ENCODE measurements at regions not wholly inside any gene's neighbourhood (a gene's known extent, or its start where the extent isn't known, plus 50 kb on each side); places are given as distances from the start of the nearest gene placed in this dataset.
"Not testable (repeated sequence)": the region's sequence is repeated elsewhere in the genome, so short reads cannot be mapped to it uniquely, and the experiment has no call there.

GRCh38 chr7:108627476-108628051 lies 57.9 kb downstream of the DNAJB9 start:
- no peak for DNase-seq

GRCh38 chr7:108628678-108629077 lies 59.0 kb downstream of the DNAJB9 start:
- no peak for DNase-seq

GRCh38 chr7:108629651-108630400 lies 60.2 kb downstream of the DNAJB9 start:
- DNase-seq: no peak

GRCh38 chr7:108634036-108634435 lies 64.4 kb downstream of the DNAJB9 start:
- DNase-seq: no peak

- DNase-seq: no peak
Measured at GRCh38 chr7:108634535-108634934, 64.9 kb downstream of the DNAJB9 start.

- no peak for DNase-seq
Measured at GRCh38 chr7:108637049-108637621, 67.5 kb downstream of the DNAJB9 start.

GRCh38 chr7:108642126-108642525 lies 72.5 kb downstream of the DNAJB9 start:
- DNase-seq: no peak

- no peak for DNase-seq
Measured at GRCh38 chr7:108643136-108643535, 73.5 kb downstream of the DNAJB9 start.

- no peak for DNase-seq
Measured at GRCh38 chr7:108648989-108649388, 79.3 kb downstream of the DNAJB9 start.

GRCh38 chr7:108650467-108650866 lies 80.8 kb downstream of the DNAJB9 start:
- DNase-seq: no peak

- DNase-seq: no peak
Measured at GRCh38 chr7:108652886-108653285, 83.2 kb downstream of the DNAJB9 start.

- DNase-seq: no peak
Measured at GRCh38 chr7:108653526-108653925, 83.9 kb downstream of the DNAJB9 start.

GRCh38 chr7:108657140-108657726 lies 87.6 kb downstream of the DNAJB9 start:
- DNase-seq: not testable (repeated sequence)

- DNase-seq: no peak
Measured at GRCh38 chr7:108659261-108659660, 89.6 kb downstream of the DNAJB9 start.

GRCh38 chr7:108659867-108660266 lies 90.2 kb downstream of the DNAJB9 start:
- no peak for DNase-seq

GRCh38 chr7:108660465-108660864 lies 90.8 kb downstream of the DNAJB9 start:
- DNase-seq: no peak

- DNase-seq: no peak
Measured at GRCh38 chr7:108662783-108663362, 93.2 kb downstream of the DNAJB9 start.

GRCh38 chr7:108663701-108664100 lies 94.0 kb downstream of the DNAJB9 start:
- DNase-seq: no peak

- no peak for DNase-seq
Measured at GRCh38 chr7:108667216-108667615, 97.5 kb downstream of the DNAJB9 start.

- no peak for DNase-seq
Measured at GRCh38 chr7:108669958-108670357, 100.3 kb downstream of the DNAJB9 start.

- not testable (repeated sequence) for DNase-seq
Measured at GRCh38 chr7:108673699-108674098, 104.0 kb downstream of the DNAJB9 start.

GRCh38 chr7:108684629-108685028 lies 115.0 kb downstream of the DNAJB9 start:
- DNase-seq: no peak

GRCh38 chr7:108686494-108686893 lies 116.8 kb downstream of the DNAJB9 start:
- DNase-seq: no peak

GRCh38 chr7:108697254-108697653 lies 127.6 kb downstream of the DNAJB9 start:
- no peak for DNase-seq

Measured in CD4-positive, alpha-beta T cell treated with Interleukin-6 for 4 hours (primary cell).